Kidney (tissue), 13 donors: ENCODE measurements at regions not wholly inside any gene's neighbourhood (a gene's known extent, or its start where the extent isn't known, plus 50 kb on each side); places are given as distances from the start of the nearest gene placed in this dataset.
A peak's percentile ranks its signal among the peaks of the same experiment; 100 is the strongest.
"Not testable (repeated sequence)": the region's sequence is repeated elsewhere in the genome, so short reads cannot be mapped to it uniquely, and the experiment has no call there.

Source experiments
- DNase-seq, 5 donors: peaks; one replicate each; pipeline ENCODE4 v3.0.0-alpha.2; 2013 to 2020
- FAIRE-seq: peaks from 2 replicates; lab custom pipeline; 2012; peaks lifted over from hg19 to GRCh38; lab: Jason Lieb, UNC
- H3K27ac ChIP-seq, 2 donors: one replicate each; pipeline ENCODE4 v1.7.0; 2013; ENCODE audit warnings: low read depth in 2 of 2, low read length in 2 of 2, inconsistent platforms in 1 of 2
- H3K27me3 ChIP-seq: one replicate; pipeline ENCODE4 v1.7.1; 2013; ENCODE audit warnings: low read length, inconsistent platforms; ENCODE audit not compliant: control insufficient read depth, insufficient read depth
- H3K36me3 ChIP-seq, 3 donors: one replicate each; pipeline versions ENCODE4 v1.7.0 to v1.7.1; 2013; ENCODE audit warnings: low read length in 3 of 3, control low read depth in 1 of 3, inconsistent platforms in 1 of 3; ENCODE audit not compliant: insufficient read depth in 3 of 3, control insufficient read depth in 2 of 3
- H3K4me1 ChIP-seq, 3 donors: one replicate each; pipeline versions ENCODE4 v1.7.0 to v1.7.1; 2013; ENCODE audit warnings: low read length in 3 of 3, inconsistent platforms in 1 of 3, low read depth in 1 of 3; ENCODE audit not compliant: control insufficient read depth in 2 of 3, insufficient read depth in 2 of 3
- H3K4me3 ChIP-seq, 3 donors: one replicate each; pipeline versions ENCODE4 v1.7.0 to v1.8.1; 2013; ENCODE audit warnings: low read length in 3 of 3, control low read depth in 1 of 3, inconsistent platforms in 1 of 3
- H3K9ac ChIP-seq, 3 donors: one replicate each; pipeline versions ENCODE4 v1.7.0 to v1.7.1; 2013; ENCODE audit warnings: low read length in 3 of 3, control low read depth in 1 of 3, inconsistent platforms in 1 of 3
- H3K9me3 ChIP-seq, 3 donors: one replicate each; pipeline versions ENCODE4 v1.7.0 to v1.7.1; 2013; ENCODE audit warnings: low read length in 3 of 3, control low read depth in 1 of 3, inconsistent platforms in 1 of 3; ENCODE audit not compliant: control insufficient read depth in 2 of 3, insufficient read depth in 1 of 3
- CTCF ChIP-seq: IDR thresholded peaks from 3 replicates; pipeline ENCODE4 v1.5.1; 2012; ENCODE audit warnings: mild to moderate bottlenecking, moderate library complexity, borderline replicate concordance; ENCODE audit not compliant: insufficient read depth; ENCODE audit errors: extremely low read depth
- intact Hi-C: fragments of 100-400 bp; cut with DNase I; formaldehyde crosslinking; loops from one replicate; pipeline ENCODE4 v1.11.1; 2022
- donor health status: control.
- donor health status: control.
- donor health status: control.
- donor health status: control.
- donor health status: control.
- donor health status: DM: yes; HTN: yes; CAD: no.
- donor health status: Normal renal cell carcinoma (clear cell type).

GRCh38 chr16:34802396-34802795 lies 1343.0 kb downstream of the TP53TG3F start:
- H3K9me3 ChIP-seq, result no peaks in the 10 kb centered on the region
- H3K36me3 ChIP-seq, result no peaks in the 10 kb centered on the region
- H3K4me3 ChIP-seq, result no peak overlapping the region
- no peaks in the 10 kb centered on the region for H3K27me3 ChIP-seq
- FAIRE-seq, result no peak
- TF ChIP-seq CTCF, result no peak
- H3K4me1 ChIP-seq, result no peaks in the 10 kb centered on the region
- DNase-seq, result peak in 2 of 5 donors; percentile 19 to 57
- intact Hi-C loops, result no loop called here
- no peak overlapping the region for H3K9ac ChIP-seq
- no peak overlapping the region for H3K27ac ChIP-seq

- no peaks in the 10 kb centered on the region for H3K36me3 ChIP-seq
- no peaks in the 10 kb centered on the region for H3K4me1 ChIP-seq
- FAIRE-seq (no peak), DNase-seq (peak in 2 of 5 donors; percentile 24 to 50)
- H3K9me3 ChIP-seq, result no peaks in the 10 kb centered on the region
- intact Hi-C loops, result no loop called here
- no peak overlapping the region for H3K9ac ChIP-seq
- H3K27ac ChIP-seq, result no peak overlapping the region
- H3K27me3 ChIP-seq, result no peaks in the 10 kb centered on the region
- no peak for TF ChIP-seq CTCF
- no peak overlapping the region for H3K4me3 ChIP-seq
Observed at GRCh38 chr16:34802848-34803599, 1343.6 kb downstream of the TP53TG3F start.

- H3K9ac ChIP-seq, result no peak overlapping the region
- TF ChIP-seq CTCF, result no peak
- no peak overlapping the region for H3K27ac ChIP-seq
- intact Hi-C loops, result no loop called here
- FAIRE-seq, result no peak
- DNase-seq, result peak in 2 of 5 donors; percentile 27 to 75
- no peaks in the 10 kb centered on the region for H3K9me3 ChIP-seq
- H3K36me3 ChIP-seq, result no peaks in the 10 kb centered on the region
- H3K4me3 ChIP-seq, result no peak overlapping the region
- no peaks in the 10 kb centered on the region for H3K4me1 ChIP-seq
- no peaks in the 10 kb centered on the region for H3K27me3 ChIP-seq
Observed at GRCh38 chr16:34803683-34804416, 1344.4 kb downstream of the TP53TG3F start.

- H3K4me1 ChIP-seq, H3K27me3 ChIP-seq, intact Hi-C loops, H3K9ac ChIP-seq, H3K9me3 ChIP-seq, FAIRE-seq, H3K36me3 ChIP-seq, H3K27ac ChIP-seq, H3K4me3 ChIP-seq: not testable (repeated sequence)
- peak in 1 of 5 donors; percentile 1 for DNase-seq
Observed at GRCh38 chr16:34806992-34807644, 1347.7 kb downstream of the TP53TG3F start.

GRCh38 chr16:34807844-34808243 lies 1348.4 kb downstream of the TP53TG3F start:
- H3K4me1 ChIP-seq, FAIRE-seq, H3K4me3 ChIP-seq, H3K27ac ChIP-seq, H3K9ac ChIP-seq, H3K36me3 ChIP-seq, intact Hi-C loops, H3K27me3 ChIP-seq, H3K9me3 ChIP-seq: not testable (repeated sequence)
- DNase-seq, result peak in 1 of 5 donors; percentile 0
